C4-2B (cell line): ENCODE measurements at regions not wholly inside any gene's neighbourhood (a gene's known extent, or its start where the extent isn't known, plus 50 kb on each side); places are given as distances from the start of the nearest gene placed in this dataset.

Experiments
- CTCF ChIP-seq: fragments of 450-650 bp; conservative IDR thresholded peaks from 2 replicates; pipeline ENCODE4 v1.5.1; 2017; ENCODE audit warnings: mild to moderate bottlenecking
- ZFX ChIP-seq: fragments of 450-650 bp; IDR thresholded peaks from 2 replicates; pipeline ENCODE4 v1.6.1; 2017

- no peak for TF ChIP-seq CTCF
- TF ChIP-seq ZFX, result no peak
Measured at GRCh38 chr21:25396135-25396711, 211.1 kb downstream of the MRPL39 start.
